Activated naive CD8-positive, alpha-beta T cell treated with anti-CD3 and anti-CD28 coated beads, Interleukin-2, amount 50 U/mL, for 16 hours (primary cell): ENCODE measurements at regions not wholly inside any gene's neighbourhood (a gene's known extent, or its start where the extent isn't known, plus 50 kb on each side); places are given as distances from the start of the nearest gene placed in this dataset.

Experiments used
- DNase-seq: peaks from one replicate; pipeline ENCODE4 v3.0.0-alpha.2; 2020; ENCODE audit warnings: low read depth, low spot score

GRCh38 chr2:30339071-30339470, 107.7 kb downstream of the LBH start:
- DNase-seq: no peak

DNA sequence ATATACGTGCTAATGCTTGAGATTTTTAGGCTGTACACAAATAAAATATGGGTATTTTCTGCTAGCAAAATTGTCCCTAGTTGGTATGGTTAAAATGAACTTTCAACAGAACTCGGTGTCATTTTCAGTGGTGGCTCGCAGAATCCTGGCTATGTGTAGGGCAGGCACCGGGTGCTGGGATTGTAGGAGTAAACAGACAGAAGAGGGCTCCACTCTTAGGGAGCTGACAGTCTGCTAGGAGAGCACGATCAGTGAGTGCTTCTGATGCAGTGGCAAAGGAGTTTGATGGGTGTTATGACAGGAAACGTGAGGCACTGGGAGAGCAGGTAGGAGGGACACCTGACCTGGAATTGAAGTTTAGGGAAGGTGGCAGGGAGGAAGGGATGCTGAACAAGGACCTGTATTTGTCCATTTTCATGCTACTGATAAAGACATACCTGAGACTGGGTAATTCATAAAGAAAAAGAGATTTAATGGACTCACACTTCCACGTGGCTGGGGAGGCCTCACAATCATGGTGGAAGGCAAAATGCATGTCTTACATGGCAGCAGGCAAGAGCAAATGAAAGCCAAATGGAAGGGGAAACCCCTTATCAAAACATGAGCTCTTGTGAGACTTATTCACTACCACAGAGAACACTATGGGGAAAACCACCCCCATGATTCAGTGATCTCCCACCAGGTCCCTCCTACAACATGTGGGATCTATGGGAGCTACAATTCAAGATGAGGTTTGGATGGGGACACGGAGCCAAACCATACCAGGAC, 105.4 kb upstream of the LCLAT1 start:
- no peak for DNase-seq

DNA sequence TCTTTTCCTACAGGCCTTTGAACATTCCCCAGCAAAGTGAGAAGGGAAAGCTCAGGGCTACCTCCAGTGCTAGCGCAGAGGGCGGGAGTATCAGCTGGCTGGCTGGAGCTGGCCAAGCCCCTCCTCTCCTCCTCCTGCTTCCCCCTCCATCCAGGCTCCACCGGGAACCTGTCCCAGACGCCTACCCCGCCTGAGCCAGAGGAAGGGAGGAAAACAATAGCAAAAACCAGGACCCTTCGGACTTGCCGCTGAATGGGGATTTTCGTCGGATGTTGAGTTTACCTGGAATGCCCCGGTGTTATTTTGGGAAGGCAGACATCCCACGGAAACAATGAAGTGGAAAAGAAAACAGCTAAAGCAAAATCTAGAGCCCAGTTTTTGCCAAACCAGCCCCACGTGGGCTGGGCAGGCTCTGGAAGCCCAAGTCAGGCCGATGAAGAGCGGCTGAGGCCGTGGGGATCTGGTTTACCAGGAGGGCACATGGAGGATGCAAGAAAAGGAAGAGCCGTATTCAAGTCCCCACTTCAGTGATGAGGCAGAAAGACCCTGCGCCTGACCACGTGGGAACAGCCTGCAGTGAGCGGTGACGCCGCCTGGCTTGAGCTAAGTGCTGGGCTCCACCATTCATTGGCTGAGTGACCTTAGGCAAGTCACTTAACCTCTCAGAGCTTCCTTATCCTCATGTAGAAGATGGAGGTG, 100.4 kb upstream of the LCLAT1 start:
- DNase-seq: no peak

GRCh38 chr2:30348825-30349224, 98.2 kb upstream of the LCLAT1 start:
- no peak for DNase-seq

DNA sequence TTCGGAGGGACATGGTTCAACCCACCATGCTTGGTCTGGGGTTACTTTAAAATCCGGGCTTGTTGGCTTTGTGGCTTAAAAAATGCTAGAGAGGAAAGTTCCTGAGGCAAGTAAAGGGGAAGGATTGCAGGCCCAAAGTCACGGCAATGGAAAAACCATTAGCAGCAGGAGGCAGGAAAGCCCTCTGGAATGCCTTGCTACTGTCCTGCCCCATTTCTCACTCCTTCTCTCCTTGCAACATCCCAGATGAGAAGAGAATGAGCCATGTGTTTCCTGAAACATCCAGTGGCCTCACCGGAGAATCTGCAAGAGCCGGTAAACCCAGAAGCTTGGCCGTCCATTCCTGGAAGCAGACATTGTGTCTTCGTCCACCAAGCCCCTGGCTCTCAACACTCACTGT, 97.4 kb upstream of the LCLAT1 start:
- no peak for DNase-seq

GRCh38 chr2:30351116-30351515, 95.9 kb upstream of the LCLAT1 start:
- no peak for DNase-seq

- DNase-seq: no peak
These were observed 95.1 kb upstream of the LCLAT1 start for GRCh38 chr2:30351949-30352348.

DNA sequence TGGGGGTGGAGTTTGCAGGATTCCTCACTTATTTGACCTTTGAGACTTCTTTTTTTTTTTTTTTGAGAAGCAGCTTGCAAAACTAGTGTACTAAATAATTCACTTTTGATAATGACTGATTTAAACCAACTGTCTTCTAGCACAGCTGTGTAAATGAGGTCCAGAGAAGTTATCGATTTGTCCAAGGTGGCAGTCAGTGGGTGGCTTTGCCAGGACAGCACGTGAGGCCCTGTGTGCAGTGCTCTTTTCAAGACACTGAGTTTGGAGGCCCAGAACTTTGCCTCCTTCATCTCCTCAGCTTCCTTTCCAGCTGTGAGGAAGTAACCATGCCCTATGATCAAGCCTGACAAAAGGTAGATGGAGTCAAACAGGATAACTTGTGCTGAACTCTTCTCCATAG, 92.9 kb upstream of the LCLAT1 start:
- DNase-seq: no peak

- no peak for DNase-seq
These were observed 92.4 kb upstream of the LCLAT1 start for GRCh38 chr2:30354621-30355020.

- no peak for DNase-seq
These were observed 91.7 kb upstream of the LCLAT1 start for GRCh38 chr2:30355306-30355705.

GRCh38 chr2:30356071-30356470, 91.0 kb upstream of the LCLAT1 start:
- no peak for DNase-seq

GRCh38 chr2:30356776-30357175, 90.3 kb upstream of the LCLAT1 start:
- DNase-seq: no peak

GRCh38 chr2:30358351-30358750, 88.7 kb upstream of the LCLAT1 start:
- no peak for DNase-seq

DNA sequence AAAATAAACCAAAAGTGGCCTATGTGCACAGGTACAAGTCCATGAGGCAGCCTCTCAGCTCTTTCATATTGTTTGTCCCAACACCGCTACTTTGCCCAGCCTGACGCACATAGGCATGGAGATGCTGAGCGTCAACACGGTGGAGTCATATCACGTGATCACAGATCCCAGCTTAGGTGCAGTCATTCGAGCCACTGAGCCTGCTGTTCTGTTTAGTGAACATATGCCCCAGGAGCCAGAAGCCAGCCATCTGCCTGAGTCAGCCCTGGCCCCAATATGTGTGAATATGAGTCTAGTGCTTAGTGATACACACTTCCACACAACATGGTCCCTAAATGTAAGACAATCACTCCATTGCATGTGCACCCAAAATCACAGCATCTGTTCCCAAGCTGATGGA, 88.2 kb upstream of the LCLAT1 start:
- no peak for DNase-seq

DNA sequence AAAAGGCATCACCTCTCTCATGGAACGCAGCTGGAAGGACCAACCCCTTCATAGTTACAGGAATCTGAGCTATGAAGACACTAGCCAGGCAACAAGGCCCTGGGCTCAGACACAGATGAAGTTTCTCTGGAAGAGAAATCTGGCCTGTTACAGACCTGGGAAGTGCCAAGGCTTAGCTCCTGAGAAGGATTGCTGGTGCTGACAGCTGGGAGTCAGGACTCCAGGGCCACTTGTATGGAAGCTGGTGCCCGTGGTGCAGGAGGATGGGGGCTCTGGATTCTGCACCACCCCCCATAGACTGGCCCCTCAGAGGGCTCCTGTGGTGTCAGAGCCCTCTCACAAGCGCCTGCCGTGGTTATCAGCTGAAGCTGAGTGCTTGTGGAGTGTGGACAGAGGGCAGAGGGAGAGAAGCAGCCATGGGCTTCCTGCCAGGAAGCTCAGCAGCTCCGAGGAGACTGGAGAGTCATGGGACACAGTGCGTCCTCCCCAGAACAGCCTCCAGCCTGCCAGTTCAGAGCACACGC, 87.3 kb upstream of the LCLAT1 start:
- no peak for DNase-seq

- DNase-seq: no peak
These were observed 85.2 kb upstream of the LCLAT1 start for GRCh38 chr2:30361751-30362394.

DNA sequence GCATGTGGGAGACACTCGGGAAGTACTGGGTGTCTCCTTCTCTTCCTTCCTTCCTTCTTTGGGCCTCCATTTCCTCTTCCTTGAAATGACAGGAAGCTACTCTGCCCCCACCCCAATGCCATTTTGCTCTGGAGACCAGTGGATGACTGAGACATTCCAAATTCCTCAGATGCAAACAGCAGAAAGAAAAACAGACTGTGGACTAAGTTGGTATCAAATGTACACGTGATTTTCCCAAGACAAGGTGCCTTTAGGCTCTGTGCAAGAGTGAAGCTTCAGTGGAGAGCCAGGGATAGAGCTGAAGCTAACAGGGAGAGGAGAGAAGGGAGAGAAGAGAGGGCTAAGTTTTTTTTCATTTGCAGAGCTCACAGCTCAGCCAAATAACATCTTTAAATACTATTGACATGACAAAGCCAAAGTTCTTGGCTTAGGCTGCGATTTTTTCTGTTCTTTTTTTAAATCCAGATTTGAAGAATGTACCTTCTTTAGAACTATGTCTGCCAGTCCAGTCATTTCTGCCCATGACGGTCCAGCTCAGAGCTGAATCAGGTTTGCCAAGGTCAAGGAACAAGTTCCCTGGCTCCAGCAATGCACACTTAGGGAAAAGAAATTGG, 84.5 kb upstream of the LCLAT1 start:
- no peak for DNase-seq

DNA sequence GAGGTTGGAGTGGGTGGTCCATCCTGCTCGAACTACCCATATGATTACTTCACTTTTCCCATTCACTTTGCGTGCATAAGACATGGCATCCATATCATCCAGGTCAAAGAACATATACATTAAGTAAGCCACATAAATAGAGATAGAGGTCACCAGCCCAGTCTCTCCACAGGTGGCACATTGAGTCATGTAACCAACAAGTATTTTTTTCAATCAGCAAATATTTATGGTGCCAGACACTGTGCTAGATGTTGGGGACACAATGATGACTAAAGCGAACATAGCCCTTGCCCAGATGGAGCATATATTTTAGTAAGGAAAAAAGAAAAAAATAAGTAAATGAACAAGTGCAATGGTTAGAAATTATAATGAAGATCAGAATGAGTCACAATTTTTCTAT, 83.6 kb upstream of the LCLAT1 start:
- DNase-seq: no peak

DNA sequence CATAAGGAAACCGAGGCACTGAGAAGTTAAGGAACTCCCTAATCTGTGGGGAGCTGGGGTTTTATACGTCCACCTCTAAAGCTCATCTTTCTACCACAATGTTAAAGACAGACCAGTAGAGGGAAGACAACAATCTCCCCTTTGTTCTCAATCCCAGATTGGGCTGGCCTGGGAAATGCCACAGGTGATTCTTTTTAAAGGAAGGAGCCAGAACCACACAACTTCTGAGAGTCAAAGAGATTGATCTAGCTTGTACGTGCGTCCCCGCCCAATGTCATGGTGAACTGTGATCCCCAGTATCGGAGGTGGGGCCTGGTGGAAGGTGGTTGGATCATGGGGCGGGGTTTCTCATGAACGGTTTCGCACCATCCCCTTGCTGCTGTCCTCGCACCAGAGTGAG, 81.8 kb upstream of the LCLAT1 start:
- DNase-seq: no peak

GRCh38 chr2:30366199-30366691, 80.8 kb upstream of the LCLAT1 start:
- no peak for DNase-seq

GRCh38 chr2:30367232-30368070, 79.6 kb upstream of the LCLAT1 start:
- no peak for DNase-seq
